Keratinocyte (primary cell): ENCODE measurements at regions not wholly inside any gene's neighbourhood (a gene's known extent, or its start where the extent isn't known, plus 50 kb on each side); places are given as distances from the start of the nearest gene placed in this dataset.

Source experiments
- DNase-seq: peaks from one replicate; pipeline ENCODE4 v3.0.0-alpha.2; 2011; ENCODE audit warnings: low read depth, missing footprints, low spot score
- FAIRE-seq: peaks from 2 replicates; lab custom pipeline; 2011; peaks lifted over from hg19 to GRCh38; lab: Jason Lieb, UNC
- H2AFZ ChIP-seq: 2 replicates; pipeline ENCODE4 v1.6.0; 2012; ENCODE audit warnings: low read length, control low read depth, inconsistent platforms; ENCODE audit not compliant: control insufficient read depth
- H3K27ac ChIP-seq: 2 replicates; pipeline ENCODE4 v1.5.1; 2011; ENCODE audit warnings: low read length; ENCODE audit not compliant: control insufficient read depth, insufficient read depth
- H3K27me3 ChIP-seq: 3 replicates; pipeline ENCODE4 v1.6.0; 2011; ENCODE audit warnings: low read length; ENCODE audit not compliant: control insufficient read depth, insufficient read depth; ENCODE audit errors: extremely low read depth
- H3K36me3 ChIP-seq, 2 experiments: 2 replicates in 1 of 2; 3 replicates in 1 of 2; pipeline ENCODE4 v1.5.1; 2011; ENCODE audit warnings: low read length in 2 of 2, mild to moderate bottlenecking in 1 of 2; ENCODE audit not compliant: control insufficient read depth in 2 of 2, insufficient read depth in 2 of 2; ENCODE audit errors: extremely low read depth in 1 of 2
- H3K4me1 ChIP-seq: 3 replicates; pipeline ENCODE4 v1.5.1; 2011; ENCODE audit warnings: low read length; ENCODE audit not compliant: control insufficient read depth, insufficient read depth; ENCODE audit errors: extremely low read depth
- H3K4me2 ChIP-seq: 3 replicates; pipeline ENCODE4 v1.6.0; 2011; ENCODE audit warnings: low read depth, low read length; ENCODE audit not compliant: control insufficient read depth, insufficient read depth; ENCODE audit errors: extremely low read depth
- H3K4me3 ChIP-seq, 3 experiments: fragments of 200-600 bp in 1 of 3; sonication (generic) in 1 of 3; 2 replicates in 2 of 3; 3 replicates in 1 of 3; pipeline ENCODE4 v1.5.1; 2011 to 2016; ENCODE audit warnings: low read length in 3 of 3, mild to moderate bottlenecking in 3 of 3, control low read depth in 2 of 3, inconsistent platforms in 1 of 3, low read depth in 1 of 3, mixed read lengths in 1 of 3, mixed run types in 1 of 3, moderate library complexity in 1 of 3; ENCODE audit not compliant: control insufficient read depth in 2 of 3, insufficient read depth in 2 of 3; ENCODE audit errors: extremely low read depth in 1 of 3
- H3K79me2 ChIP-seq: 2 replicates; pipeline ENCODE4 v1.6.0; 2012; ENCODE audit warnings: low read length; ENCODE audit not compliant: control insufficient read depth, insufficient read depth
- H3K9ac ChIP-seq: 3 replicates; pipeline ENCODE4 v1.6.0; 2011; ENCODE audit warnings: low read length; ENCODE audit not compliant: control insufficient read depth, insufficient read depth; ENCODE audit errors: extremely low read depth
- H3K9me1 ChIP-seq: 3 replicates; pipeline ENCODE4 v1.6.0; 2011; ENCODE audit warnings: low read length; ENCODE audit not compliant: control insufficient read depth, insufficient read depth; ENCODE audit errors: extremely low read depth
- H3K9me3 ChIP-seq: 2 replicates; pipeline ENCODE4 v1.5.1; 2012; ENCODE audit warnings: low read depth, low read length; ENCODE audit not compliant: control insufficient read depth
- H4K20me1 ChIP-seq: 3 replicates; pipeline ENCODE4 v1.6.0; 2011; ENCODE audit warnings: low read length; ENCODE audit not compliant: control insufficient read depth, insufficient read depth; ENCODE audit errors: extremely low read depth
- CTCF ChIP-seq, 3 experiments: IDR thresholded peaks in 1 of 3; conservative IDR thresholded peaks in 1 of 3; optimal IDR thresholded peaks in 1 of 3; 2 replicates in 2 of 3; 3 replicates in 1 of 3; pipeline versions ENCODE3 to v1.5.1; 2011; ENCODE audit warnings: low read length in 3 of 3, mild to moderate bottlenecking in 3 of 3, moderate library complexity in 2 of 3, control low read depth in 1 of 3, inconsistent platforms in 1 of 3; ENCODE audit not compliant: insufficient read depth in 2 of 3; ENCODE audit errors: extremely low read depth in 1 of 3
- EZH2 ChIP-seq: IDR thresholded peaks from one replicate; pipeline ENCODE4 v1.6.1; 2012; ENCODE audit warnings: inconsistent platforms, mild to moderate bottlenecking, low read length, moderate library complexity
- dilution Hi-C: fragments of 300-500 bp; cut with MboI; formaldehyde crosslinking; loops from one replicate; pipeline ENCODE4 v1.7.0; 2020; ENCODE audit warnings: low sequenced_read_pairs; ENCODE audit not compliant: extremely low pct_ligation_motif_present

- dilution Hi-C loops = no loop called here
- FAIRE-seq = no peak
Observed at GRCh38 chr10:15943426-15943825, 83.1 kb upstream of the MINDY3 start.

GRCh38 chr10:15954188-15954587 lies 93.9 kb upstream of the MINDY3 start:
- Histone ChIP-seq H3K4me2 (no peak overlapping the region), H3K4me3 (no peak overlapping the region), H3K79me2 (no peaks in the 10 kb centered on the region), H3K9ac (no peak overlapping the region), H2AFZ (no peak overlapping the region), H3K27me3 (no peaks in the 10 kb centered on the region), H3K9me1 (no peaks in the 10 kb centered on the region), H3K9me3 (no peaks in the 10 kb centered on the region), H4K20me1 (no peaks in the 10 kb centered on the region), H3K36me3 (no peaks in the 10 kb centered on the region), H3K4me1 (no peaks in the 10 kb centered on the region), H3K27ac (no peak overlapping the region)
- no peak for TF ChIP-seq CTCF (optimal IDR thresholded peaks at IDR 0.05 in 1 of 3, IDR thresholded peaks at IDR 0.05 in 1 of 3, conservative IDR thresholded peaks at IDR 0.05 in 1 of 3; ENCODE audit: extremely low read depth in 1 of 3, insufficient read depth in 2 of 3, low read length in 3 of 3)
- no peak for TF ChIP-seq EZH2
- no peak for FAIRE-seq
- dilution Hi-C loops = no loop called here
- DNase-seq = no peak

More at GRCh38 chr10:15943426-15943825, 83.1 kb upstream of the MINDY3 start:
- Histone ChIP-seq H3K4me1 (no peaks in the 10 kb centered on the region), H3K9me1 (no peaks in the 10 kb centered on the region), H2AFZ (no peak overlapping the region), H4K20me1 (no peaks in the 10 kb centered on the region), H3K9ac (no peak overlapping the region), H3K36me3 (no peaks in the 10 kb centered on the region), H3K27ac (no peak overlapping the region), H3K79me2 (no peaks in the 10 kb centered on the region), H3K27me3 (no peaks in the 10 kb centered on the region), H3K4me3 (no peak overlapping the region), H3K9me3 (no peaks in the 10 kb centered on the region), H3K4me2 (no peak overlapping the region)
- no peak for DNase-seq
- TF ChIP-seq EZH2 (no peak), CTCF (optimal IDR thresholded peaks at IDR 0.05 in 1 of 3, IDR thresholded peaks at IDR 0.05 in 1 of 3, conservative IDR thresholded peaks at IDR 0.05 in 1 of 3; ENCODE audit: extremely low read depth in 1 of 3, insufficient read depth in 2 of 3, low read length in 3 of 3) (no peak)
